Omental fat pad (tissue), 3 donors: ENCODE measurements at regions not wholly inside any gene's neighbourhood (a gene's known extent, or its start where the extent isn't known, plus 50 kb on each side); places are given as distances from the start of the nearest gene placed in this dataset.
A peak's percentile ranks its signal among the peaks of the same experiment; 100 is the strongest.

ENCODE experiments used
- ATAC-seq: fragments of 150-250 bp; one replicate; pipeline ENCODE4 v1.9.1; 2016; ENCODE audit warnings: mild to moderate bottlenecking, moderate library complexity; ENCODE audit not compliant: low FRiP score
- DNase-seq: peaks from one replicate; pipeline ENCODE4 v3.0.0-alpha.2; 2019; ENCODE audit warnings: low spot score
- TF ChIP-seq, protein P1 (sequence below), 3 donors: fragments of 450-650 bp; IDR thresholded peaks; one replicate each; pipeline ENCODE4 v1.5.1; 2016 to 2017; ENCODE audit warnings: antibody characterized with exemption in 3 of 3, mild to moderate bottlenecking in 3 of 3, moderate library complexity in 2 of 3

DNA sequence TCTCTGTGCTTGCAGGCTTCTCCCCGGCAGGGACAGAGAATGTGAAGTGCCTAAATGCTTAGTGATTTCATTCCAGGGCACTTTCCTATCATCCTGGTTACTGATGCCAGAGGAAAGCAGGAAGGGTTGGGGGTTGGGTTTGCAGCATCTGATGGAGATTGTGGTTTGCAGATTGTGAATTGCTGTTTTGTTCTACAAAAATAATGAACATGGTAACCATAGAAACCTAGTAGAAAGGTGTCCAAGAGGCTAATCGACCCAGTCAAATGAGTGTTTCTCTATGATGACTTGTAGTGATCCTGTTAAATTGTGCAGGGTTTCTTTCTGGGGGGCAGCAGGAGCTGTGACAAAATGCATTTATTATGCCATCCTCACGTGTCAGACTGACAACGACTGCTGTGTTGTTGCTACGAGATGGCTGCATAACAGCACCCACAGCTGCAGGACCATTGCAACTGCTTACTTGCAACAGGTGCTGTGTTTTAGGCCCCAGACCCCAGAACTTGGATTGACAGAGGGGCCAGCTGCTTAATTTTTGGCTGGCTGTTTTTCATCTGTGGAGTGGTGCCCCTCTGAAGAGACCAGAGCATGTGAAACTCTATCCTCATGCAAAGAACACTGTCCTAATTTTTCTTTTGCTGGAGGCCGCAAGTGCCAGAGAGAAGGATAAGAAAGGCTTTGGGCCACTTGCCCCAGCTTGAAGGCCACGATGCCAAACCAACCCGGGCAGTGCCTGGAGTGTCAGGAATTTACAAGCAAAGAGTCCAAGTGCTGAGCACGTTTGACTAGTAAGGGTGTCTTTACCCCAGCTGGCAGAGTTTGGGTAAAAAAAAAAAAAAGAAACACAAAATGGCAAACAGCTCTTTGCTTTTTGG, 397.8 kb downstream of the GADD45G start:
- DNase-seq (no peak), ATAC-seq (no peak)
- TF ChIP-seq, protein P1, sequence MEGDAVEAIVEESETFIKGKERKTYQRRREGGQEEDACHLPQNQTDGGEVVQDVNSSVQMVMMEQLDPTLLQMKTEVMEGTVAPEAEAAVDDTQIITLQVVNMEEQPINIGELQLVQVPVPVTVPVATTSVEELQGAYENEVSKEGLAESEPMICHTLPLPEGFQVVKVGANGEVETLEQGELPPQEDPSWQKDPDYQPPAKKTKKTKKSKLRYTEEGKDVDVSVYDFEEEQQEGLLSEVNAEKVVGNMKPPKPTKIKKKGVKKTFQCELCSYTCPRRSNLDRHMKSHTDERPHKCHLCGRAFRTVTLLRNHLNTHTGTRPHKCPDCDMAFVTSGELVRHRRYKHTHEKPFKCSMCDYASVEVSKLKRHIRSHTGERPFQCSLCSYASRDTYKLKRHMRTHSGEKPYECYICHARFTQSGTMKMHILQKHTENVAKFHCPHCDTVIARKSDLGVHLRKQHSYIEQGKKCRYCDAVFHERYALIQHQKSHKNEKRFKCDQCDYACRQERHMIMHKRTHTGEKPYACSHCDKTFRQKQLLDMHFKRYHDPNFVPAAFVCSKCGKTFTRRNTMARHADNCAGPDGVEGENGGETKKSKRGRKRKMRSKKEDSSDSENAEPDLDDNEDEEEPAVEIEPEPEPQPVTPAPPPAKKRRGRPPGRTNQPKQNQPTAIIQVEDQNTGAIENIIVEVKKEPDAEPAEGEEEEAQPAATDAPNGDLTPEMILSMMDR (IDR thresholded peaks at IDR 0.05): no peak

DNA sequence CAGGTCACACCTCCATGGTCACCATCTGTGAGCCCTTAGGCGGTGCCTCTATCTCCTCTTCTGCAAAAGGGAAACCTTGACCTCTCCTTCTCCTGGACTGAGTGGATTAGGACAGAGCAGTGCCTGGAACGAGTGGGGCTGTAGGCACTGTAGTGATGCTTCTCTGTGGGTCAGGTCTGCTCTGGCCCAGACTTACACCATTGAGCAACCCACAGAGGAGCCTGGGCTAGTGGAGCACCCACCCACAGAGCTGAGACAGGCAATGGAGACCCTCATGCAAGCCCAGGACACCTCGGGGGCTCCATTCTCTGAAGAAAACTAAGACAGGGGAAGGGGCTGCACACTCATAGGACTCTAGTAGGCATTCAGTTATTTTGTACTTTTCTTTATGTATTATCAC, 400.6 kb downstream of the GADD45G start:
- ATAC-seq (no peak), DNase-seq (no peak)
- TF ChIP-seq, protein P1 (IDR thresholded peaks at IDR 0.05): no peak

DNA sequence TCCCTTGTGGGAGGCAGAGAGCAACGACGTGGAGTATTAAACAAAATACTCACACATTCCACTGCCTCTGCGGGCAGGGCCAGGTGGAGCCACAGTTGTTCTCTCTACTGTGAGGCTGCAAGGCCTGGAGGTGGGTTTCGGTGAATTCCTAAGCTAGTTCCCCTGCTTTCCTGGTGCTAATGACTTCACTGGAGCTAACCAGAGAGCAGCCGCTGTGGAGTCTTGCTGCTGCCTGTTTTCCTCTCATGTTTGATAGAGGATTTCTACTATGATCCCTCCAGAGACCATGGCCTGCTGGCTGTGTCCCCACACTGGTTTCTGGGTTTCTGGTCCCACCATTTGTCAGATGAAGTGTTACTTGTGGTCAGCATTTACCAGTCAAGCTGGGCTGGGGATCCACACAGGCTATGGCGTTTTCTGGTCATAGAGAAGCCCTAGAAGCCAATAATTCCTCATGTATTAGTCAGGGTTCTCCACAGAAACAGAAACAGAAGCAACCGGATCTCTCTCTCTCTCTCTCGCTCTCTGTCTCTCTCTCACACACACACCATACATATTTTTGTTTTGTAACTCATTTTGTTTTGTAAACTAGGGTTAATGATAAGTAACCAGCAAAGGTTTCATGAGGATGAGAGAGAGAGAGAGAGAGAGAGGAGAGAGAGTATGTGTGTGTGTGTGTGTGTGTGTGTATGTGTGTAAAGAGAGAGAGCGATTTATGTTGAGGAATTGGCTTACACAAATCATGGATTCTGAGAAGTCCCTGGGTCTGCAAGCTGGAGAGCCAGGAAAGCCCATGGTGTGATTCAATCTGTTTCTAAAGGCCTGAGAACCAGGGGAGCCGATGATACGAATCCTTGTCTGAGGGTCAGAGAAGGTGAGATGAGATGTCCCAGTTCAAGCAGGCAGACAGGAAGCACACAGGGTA, 403.0 kb downstream of the GADD45G start:
- ATAC-seq (peak; percentile 58), DNase-seq (no peak)
- TF ChIP-seq, protein P1 (IDR thresholded peaks at IDR 0.05): no peak

DNA sequence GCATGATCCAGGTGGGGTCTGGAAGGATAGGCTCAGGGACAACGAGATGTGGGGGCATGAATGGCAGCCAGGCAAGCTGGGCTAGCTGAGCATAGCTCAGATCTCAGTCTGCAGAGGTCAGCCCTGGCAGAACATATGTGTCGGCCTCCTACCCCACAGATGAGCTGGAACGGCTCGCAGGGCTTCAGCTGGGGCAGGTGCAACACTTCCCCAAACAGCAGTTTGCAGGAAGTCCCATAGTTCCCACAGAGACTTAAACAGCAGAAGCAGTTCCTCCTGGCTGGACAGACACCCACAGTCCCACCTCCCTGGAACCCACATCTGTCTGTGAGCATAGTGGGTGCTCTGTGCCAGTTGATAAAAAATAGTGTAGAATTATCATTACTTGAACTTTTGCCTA, 404.6 kb downstream of the GADD45G start:
- TF ChIP-seq, protein P1 (IDR thresholded peaks at IDR 0.05): no peak
- ATAC-seq: no peak
- no peak for DNase-seq

DNA sequence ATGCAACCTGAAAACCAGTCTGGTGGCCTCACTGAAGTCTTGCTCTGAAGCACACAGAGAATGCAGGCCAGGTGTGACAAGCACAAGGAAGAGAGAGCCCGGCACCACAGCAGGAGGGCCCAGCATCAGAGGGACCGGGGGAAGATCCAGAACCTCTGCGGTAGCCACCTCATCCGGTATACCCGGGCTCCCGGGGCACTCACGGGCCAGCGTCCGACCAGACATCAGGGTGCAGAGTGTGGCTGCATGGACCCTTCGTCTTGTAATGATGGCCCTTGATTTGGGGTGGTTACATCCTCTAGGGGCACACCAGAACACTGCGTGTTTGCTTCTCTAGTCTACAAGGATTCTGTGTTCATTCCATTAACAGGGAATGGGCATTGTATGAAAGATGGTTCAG, 406.0 kb downstream of the GADD45G start:
- DNase-seq (no peak), ATAC-seq (no peak)
- TF ChIP-seq, protein P1 (IDR thresholded peaks at IDR 0.05): no peak

DNA sequence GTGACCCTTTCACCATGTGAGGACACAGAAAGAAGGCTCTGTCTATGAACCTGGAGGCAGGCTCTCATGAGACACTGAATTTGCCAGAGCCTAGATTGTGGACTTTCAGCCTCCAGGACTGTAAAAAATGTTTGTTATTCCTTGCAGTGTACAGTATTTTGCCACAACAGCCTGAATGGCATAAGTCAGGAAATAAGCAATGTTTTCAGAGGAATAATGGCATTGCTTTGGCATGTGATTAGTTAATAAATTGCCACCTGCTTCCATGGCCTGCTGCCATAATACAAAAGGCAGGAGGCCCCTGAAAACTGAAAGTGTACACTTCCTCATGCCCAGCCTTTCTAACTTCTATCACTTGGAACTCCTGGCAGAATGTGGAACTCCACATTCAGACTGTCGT, 408.1 kb downstream of the GADD45G start:
- no peak for DNase-seq
- no peak for ATAC-seq
- TF ChIP-seq, protein P1 (IDR thresholded peaks at IDR 0.05): no peak
